Activated naive CD4-positive, alpha-beta T cell treated with anti-CD3 and anti-CD28 coated beads for 36 hours (primary cell): ENCODE measurements at regions not wholly inside any gene's neighbourhood (a gene's known extent, or its start where the extent isn't known, plus 50 kb on each side); places are given as distances from the start of the nearest gene placed in this dataset.

ENCODE experiments used
- CTCF ChIA-PET: fragments of 350-600 bp; sonication (Branson Sonifier 250); formaldehyde crosslinking; loops from one replicate; lab custom pipeline; 2021; ENCODE audit warnings: antibody characterized with exemption; lab: Charles Lee
- DNase-seq: peaks from one replicate; pipeline ENCODE4 v3.0.0-alpha.2; 2020
- H3K27ac Mint-ChIP-seq: one replicate; pipeline ENCODE4 v1.8.0; 2021; ENCODE audit warnings: mild to moderate bottlenecking, mixed read lengths
- H3K27me3 Mint-ChIP-seq: one replicate; pipeline ENCODE4 v1.8.0; 2021; ENCODE audit warnings: low read depth, mixed read lengths
- H3K36me3 Mint-ChIP-seq: one replicate; pipeline ENCODE4 v1.8.0; 2021; ENCODE audit warnings: low read depth, mixed read lengths
- H3K4me1 Mint-ChIP-seq: one replicate; pipeline ENCODE4 v1.8.0; 2021; ENCODE audit warnings: low read depth, mixed read lengths
- H3K4me3 Mint-ChIP-seq: one replicate; pipeline ENCODE4 v1.8.0; 2021; ENCODE audit warnings: mild to moderate bottlenecking, moderate library complexity, mixed read lengths
- H3K9me3 Mint-ChIP-seq: one replicate; pipeline ENCODE4 v1.8.0; 2021; ENCODE audit warnings: mixed read lengths
- intact Hi-C: fragments of 100-400 bp; cut with micrococcal nuclease; formaldehyde crosslinking; loops from one replicate; pipeline ENCODE4 v1.15.1; 2023

GRCh38 chr5:126363658-126364057 lies 59.6 kb upstream of the GRAMD2B start:
- no peaks in the 10 kb centered on the region for H3K36me3 Mint-ChIP-seq
- intact Hi-C loops = no loop called here
- H3K27ac Mint-ChIP-seq = no peak overlapping the region
- H3K9me3 Mint-ChIP-seq = no peaks in the 10 kb centered on the region
- CTCF ChIA-PET = interaction anchor here (0.7 kb wide), 1 partner anchor 25 kb away, joined by 4 read pairs; no protein-coding TSS in a partner anchor
- no peak for DNase-seq
- H3K27me3 Mint-ChIP-seq = no peaks in the 10 kb centered on the region
- H3K4me1 Mint-ChIP-seq = no peaks in the 10 kb centered on the region
- H3K4me3 Mint-ChIP-seq = no peak overlapping the region

- CTCF ChIA-PET = interaction anchor here (0.7 kb wide), 1 partner anchor 25 kb away, joined by 4 read pairs; no protein-coding TSS in a partner anchor
- Mint-ChIP-seq H3K27me3 (no peaks in the 10 kb centered on the region), H3K4me1 (no peaks in the 10 kb centered on the region), H3K4me3 (no peak overlapping the region), H3K9me3 (no peaks in the 10 kb centered on the region), H3K36me3 (no peaks in the 10 kb centered on the region), H3K27ac (no peak overlapping the region)
- intact Hi-C loops = no loop called here
- no peak for DNase-seq
Observed at GRCh38 chr5:126364206-126364902, 58.9 kb upstream of the GRAMD2B start.

- DNase-seq = no peak
- Mint-ChIP-seq H3K4me3 (no peak overlapping the region), H3K4me1 (no peaks in the 10 kb centered on the region), H3K9me3 (no peaks in the 10 kb centered on the region), H3K36me3 (no peaks in the 10 kb centered on the region), H3K27ac (no peak overlapping the region), H3K27me3 (no peaks in the 10 kb centered on the region)
- intact Hi-C loops = no loop called here
- CTCF ChIA-PET = interaction anchor here (0.7 to 1.6 kb wide), 3 partner anchors 10 to 726 kb away, joined by 3 to 4 read pairs (median 3); no protein-coding TSS in a partner anchor
Observed at GRCh38 chr5:126365446-126366198, 57.6 kb upstream of the GRAMD2B start.

GRCh38 chr5:126366199-126366560 lies 57.0 kb upstream of the GRAMD2B start:
- CTCF ChIA-PET = interaction anchor here (0.7 to 1.6 kb wide), 3 partner anchors 11 to 726 kb away, joined by 3 to 4 read pairs (median 3); no protein-coding TSS in a partner anchor
- H3K27me3 Mint-ChIP-seq = no peaks in the 10 kb centered on the region

GRCh38 chr5:126368239-126368812 lies 54.9 kb upstream of the GRAMD2B start:
- Mint-ChIP-seq H3K4me3 (no peak overlapping the region), H3K27ac (no peak overlapping the region), H3K9me3 (no peaks in the 10 kb centered on the region), H3K27me3 (no peaks in the 10 kb centered on the region), H3K36me3 (no peaks in the 10 kb centered on the region), H3K4me1 (no peaks in the 10 kb centered on the region)
- CTCF ChIA-PET = interaction anchor here (1.0 to 1.4 kb wide), 2 partner anchors 14 to 175 kb away, joined by 3 to 7 read pairs; no protein-coding TSS in a partner anchor
- no peak for DNase-seq
- intact Hi-C loops = no loop called here

More at GRCh38 chr5:126366199-126366560, 57.0 kb upstream of the GRAMD2B start:
- Mint-ChIP-seq H3K27ac (no peak overlapping the region), H3K4me3 (no peak overlapping the region), H3K36me3 (no peaks in the 10 kb centered on the region), H3K4me1 (no peaks in the 10 kb centered on the region), H3K9me3 (no peaks in the 10 kb centered on the region)
- intact Hi-C loops = no loop called here
- DNase-seq = no peak

- no peaks in the 10 kb centered on the region for H3K27me3 Mint-ChIP-seq
Observed at GRCh38 chr5:126369083-126369482, 54.1 kb upstream of the GRAMD2B start.

GRCh38 chr5:126369995-126370731 lies 53.0 kb upstream of the GRAMD2B start:
- no peaks in the 10 kb centered on the region for H3K27me3 Mint-ChIP-seq
- no peaks in the 10 kb centered on the region for H3K9me3 Mint-ChIP-seq
- DNase-seq = no peak
- intact Hi-C loops = no loop called here
- CTCF ChIA-PET = interaction anchor here (0.7 kb wide), 1 partner anchor 10 kb away, joined by 3 read pairs; no protein-coding TSS in a partner anchor
- H3K27ac Mint-ChIP-seq = no peak overlapping the region
- H3K36me3 Mint-ChIP-seq = no peaks in the 10 kb centered on the region
- peaks cover 10% of the 10 kb centered on the region for H3K4me1 Mint-ChIP-seq
- no peak overlapping the region for H3K4me3 Mint-ChIP-seq

More at GRCh38 chr5:126369083-126369482, 54.1 kb upstream of the GRAMD2B start:
- H3K4me1 Mint-ChIP-seq = peaks cover 6% of the 10 kb centered on the region
- H3K9me3 Mint-ChIP-seq = no peaks in the 10 kb centered on the region
- H3K27ac Mint-ChIP-seq = no peak overlapping the region
- intact Hi-C loops = no loop called here
- CTCF ChIA-PET = interaction anchor here (0.6 to 1.4 kb wide), 2 partner anchors 18 to 174 kb away, joined by 3 read pairs; no protein-coding TSS in a partner anchor
- DNase-seq = no peak
- H3K4me3 Mint-ChIP-seq = no peak overlapping the region
- no peaks in the 10 kb centered on the region for H3K36me3 Mint-ChIP-seq

GRCh38 chr5:126370796-126371718 lies 52.2 kb upstream of the GRAMD2B start:
- DNase-seq = no peak
- no peak overlapping the region for H3K27ac Mint-ChIP-seq
- no peak overlapping the region for H3K4me3 Mint-ChIP-seq
- H3K36me3 Mint-ChIP-seq = no peaks in the 10 kb centered on the region
- no peaks in the 10 kb centered on the region for H3K9me3 Mint-ChIP-seq
- peaks cover 10% of the 10 kb centered on the region for H3K4me1 Mint-ChIP-seq
- CTCF ChIA-PET = interaction anchor here (0.8 to 1.1 kb wide), 2 partner anchors 17 to 167 kb away, joined by 3 read pairs; no protein-coding TSS in a partner anchor
- intact Hi-C loops = no loop called here
- H3K27me3 Mint-ChIP-seq = no peaks in the 10 kb centered on the region

- CTCF ChIA-PET = interaction anchor here (1.0 kb wide), 1 partner anchor 35 kb away, joined by 4 read pairs; no protein-coding TSS in a partner anchor
- peaks cover 10% of the 10 kb centered on the region for H3K4me1 Mint-ChIP-seq
- intact Hi-C loops = no loop called here
- no peak overlapping the region for H3K27ac Mint-ChIP-seq
- H3K27me3 Mint-ChIP-seq = no peaks in the 10 kb centered on the region
- no peak for DNase-seq
- H3K4me3 Mint-ChIP-seq = no peak overlapping the region
- no peaks in the 10 kb centered on the region for H3K9me3 Mint-ChIP-seq
- no peaks in the 10 kb centered on the region for H3K36me3 Mint-ChIP-seq
Observed at GRCh38 chr5:126373375-126374108, 49.7 kb upstream of the GRAMD2B start.
